Skeletal muscle satellite cell (primary cell): ENCODE measurements at regions not wholly inside any gene's neighbourhood (a gene's known extent, or its start where the extent isn't known, plus 50 kb on each side); places are given as distances from the start of the nearest gene placed in this dataset.
"Not testable (repeated sequence)": the region's sequence is repeated elsewhere in the genome, so short reads cannot be mapped to it uniquely, and the experiment has no call there.

ENCODE experiments used
- H3K27me3 ChIP-seq: 2 replicates; pipeline ENCODE4 v1.7.0; 2013; ENCODE audit warnings: low read length; ENCODE audit not compliant: control insufficient read depth, insufficient read depth
- H3K36me3 ChIP-seq: 2 replicates; pipeline ENCODE4 v1.7.0; 2013; ENCODE audit warnings: mild to moderate bottlenecking, control low read depth, low read length; ENCODE audit not compliant: insufficient read depth
- H3K4me1 ChIP-seq: 2 replicates; pipeline ENCODE4 v1.7.0; 2013; ENCODE audit warnings: low read length; ENCODE audit not compliant: control insufficient read depth, insufficient read depth
- H3K4me2 ChIP-seq: 2 replicates; pipeline ENCODE4 v1.7.0; 2013; ENCODE audit warnings: mild to moderate bottlenecking, low read length
- H3K4me3 ChIP-seq: 2 replicates; pipeline ENCODE4 v1.7.0; 2013; ENCODE audit warnings: low read length
- H3K9ac ChIP-seq: 2 replicates; pipeline ENCODE4 v1.7.0; 2013; ENCODE audit warnings: mild to moderate bottlenecking, low read depth, low read length, moderate library complexity
- H3K9me3 ChIP-seq: replicated peaks from 2 replicates; pipeline ENCODE4 v1.7.0; 2013; ENCODE audit warnings: mild to moderate bottlenecking, control low read depth, low read length

GRCh38 chr4:188332265-188332664 lies 193.0 kb downstream of the TRIML1 start:
- Histone ChIP-seq H3K9ac (no peak overlapping the region), H3K4me3 (no peak overlapping the region), H3K4me2 (no peak overlapping the region), H3K27me3 (no peaks in the 10 kb centered on the region), H3K36me3 (no peaks in the 10 kb centered on the region), H3K4me1 (no peaks in the 10 kb centered on the region), H3K9me3 (peaks cover 12% of the 10 kb centered on the region)

GRCh38 chr4:188336891-188337290 lies 197.7 kb downstream of the TRIML1 start:
- H3K4me3 ChIP-seq, result no peak overlapping the region
- H3K9ac ChIP-seq, result no peak overlapping the region
- H3K9me3 ChIP-seq, result peaks cover 17% of the 10 kb centered on the region
- H3K27me3 ChIP-seq, result no peaks in the 10 kb centered on the region
- no peak overlapping the region for H3K4me2 ChIP-seq
- H3K4me1 ChIP-seq, result no peaks in the 10 kb centered on the region
- H3K36me3 ChIP-seq, result no peaks in the 10 kb centered on the region

- Histone ChIP-seq H3K4me1 (no peaks in the 10 kb centered on the region), H3K36me3 (no peaks in the 10 kb centered on the region), H3K4me2 (no peak overlapping the region), H3K9me3 (peaks cover 12% of the 10 kb centered on the region), H3K4me3 (no peak overlapping the region), H3K9ac (no peak overlapping the region), H3K27me3 (no peaks in the 10 kb centered on the region)
Measured at GRCh38 chr4:188341428-188341827, 202.2 kb downstream of the TRIML1 start.

GRCh38 chr4:188346171-188346809 lies 207.0 kb downstream of the TRIML1 start:
- H3K27me3 ChIP-seq, result no peaks in the 10 kb centered on the region
- H3K4me1 ChIP-seq, result no peaks in the 10 kb centered on the region
- no peak overlapping the region for H3K4me3 ChIP-seq
- peaks cover 5% of the 10 kb centered on the region for H3K9me3 ChIP-seq
- H3K4me2 ChIP-seq, result no peak overlapping the region
- no peaks in the 10 kb centered on the region for H3K36me3 ChIP-seq
- H3K9ac ChIP-seq, result no peak overlapping the region

GRCh38 chr4:188347339-188347738 lies 208.1 kb downstream of the TRIML1 start:
- Histone ChIP-seq H3K27me3 (no peaks in the 10 kb centered on the region), H3K4me1 (no peaks in the 10 kb centered on the region), H3K9ac (no peak overlapping the region), H3K4me2 (no peak overlapping the region), H3K9me3 (peaks cover 2% of the 10 kb centered on the region), H3K36me3 (no peaks in the 10 kb centered on the region), H3K4me3 (no peak overlapping the region)

GRCh38 chr4:188349569-188349968 lies 210.3 kb downstream of the TRIML1 start:
- H3K9ac ChIP-seq, H3K4me2 ChIP-seq, H3K27me3 ChIP-seq, H3K4me1 ChIP-seq, H3K9me3 ChIP-seq, H3K4me3 ChIP-seq, H3K36me3 ChIP-seq: not testable (repeated sequence)

- Histone ChIP-seq H3K27me3 (no peaks in the 10 kb centered on the region), H3K9ac (no peak overlapping the region), H3K4me2 (no peak overlapping the region), H3K36me3 (no peaks in the 10 kb centered on the region), H3K9me3 (peaks cover 11% of the 10 kb centered on the region), H3K4me3 (no peak overlapping the region), H3K4me1 (no peaks in the 10 kb centered on the region)
Measured at GRCh38 chr4:188363196-188363595, 224.0 kb downstream of the TRIML1 start.

- no peak overlapping the region for H3K4me3 ChIP-seq
- H3K4me1 ChIP-seq, result no peaks in the 10 kb centered on the region
- no peak overlapping the region for H3K4me2 ChIP-seq
- peaks cover 12% of the 10 kb centered on the region for H3K9me3 ChIP-seq
- no peaks in the 10 kb centered on the region for H3K27me3 ChIP-seq
- H3K36me3 ChIP-seq, result no peaks in the 10 kb centered on the region
- no peak overlapping the region for H3K9ac ChIP-seq
Measured at GRCh38 chr4:188370777-188371176, 231.5 kb downstream of the TRIML1 start.

- H3K36me3 ChIP-seq, result no peaks in the 10 kb centered on the region
- H3K27me3 ChIP-seq, result no peaks in the 10 kb centered on the region
- peaks cover 20% of the 10 kb centered on the region for H3K9me3 ChIP-seq
- H3K4me3 ChIP-seq, result no peak overlapping the region
- no peak overlapping the region for H3K9ac ChIP-seq
- H3K4me1 ChIP-seq, result no peaks in the 10 kb centered on the region
- no peak overlapping the region for H3K4me2 ChIP-seq
Measured at GRCh38 chr4:188372058-188372457, 232.8 kb downstream of the TRIML1 start.

GRCh38 chr4:188372829-188373228 lies 233.6 kb downstream of the TRIML1 start:
- Histone ChIP-seq H3K4me2 (no peak overlapping the region), H3K4me1 (no peaks in the 10 kb centered on the region), H3K9ac (no peak overlapping the region), H3K36me3 (no peaks in the 10 kb centered on the region), H3K9me3 (peaks cover 17% of the 10 kb centered on the region), H3K4me3 (no peak overlapping the region), H3K27me3 (no peaks in the 10 kb centered on the region)

GRCh38 chr4:188374871-188375270 lies 235.6 kb downstream of the TRIML1 start:
- H3K4me3 ChIP-seq, result no peak overlapping the region
- no peaks in the 10 kb centered on the region for H3K36me3 ChIP-seq
- H3K4me2 ChIP-seq, result no peak overlapping the region
- peaks cover 22% of the 10 kb centered on the region for H3K9me3 ChIP-seq
- H3K27me3 ChIP-seq, result no peaks in the 10 kb centered on the region
- H3K9ac ChIP-seq, result no peak overlapping the region
- H3K4me1 ChIP-seq, result no peaks in the 10 kb centered on the region

- peaks cover 20% of the 10 kb centered on the region for H3K9me3 ChIP-seq
- H3K27me3 ChIP-seq, result no peaks in the 10 kb centered on the region
- no peaks in the 10 kb centered on the region for H3K4me1 ChIP-seq
- H3K9ac ChIP-seq, result no peak overlapping the region
- H3K4me3 ChIP-seq, result no peak overlapping the region
- no peaks in the 10 kb centered on the region for H3K36me3 ChIP-seq
- no peak overlapping the region for H3K4me2 ChIP-seq
Measured at GRCh38 chr4:188377816-188378215, 238.6 kb downstream of the TRIML1 start.
